Neural cell (in vitro differentiated cells): ENCODE measurements at regions not wholly inside any gene's neighbourhood (a gene's known extent, or its start where the extent isn't known, plus 50 kb on each side); places are given as distances from the start of the nearest gene placed in this dataset.

ENCODE experiments used
- CTCF ChIP-seq: fragments of 450-650 bp; IDR thresholded peaks from 2 replicates; pipeline ENCODE4 v1.5.1; 2014; ENCODE audit warnings: antibody characterized with exemption, mild to moderate bottlenecking, moderate library complexity; ENCODE audit not compliant: poor library complexity, severe bottlenecking
- EP300 ChIP-seq: fragments of 450-650 bp; conservative IDR thresholded peaks from 2 replicates; pipeline ENCODE4 v1.6.1; 2014; ENCODE audit warnings: antibody characterized with exemption, mild to moderate bottlenecking, moderate library complexity; ENCODE audit not compliant: poor library complexity, severe bottlenecking
- EZH2 ChIP-seq: fragments of 200-600, 300-800 bp; shearing (Covaris generic), sonication (generic); IDR thresholded peaks from 2 replicates; pipeline ENCODE4 v1.6.1; 2014; ENCODE audit warnings: antibody characterized with exemption, low read length, borderline replicate concordance, mild to moderate bottlenecking; ENCODE audit not compliant: insufficient read depth, poor library complexity, severe bottlenecking
- POLR2AphosphoS5 ChIP-seq: IDR thresholded peaks from 2 replicates; pipeline ENCODE4 v1.6.1; 2012

- TF ChIP-seq POLR2AphosphoS5: no peak
- TF ChIP-seq CTCF: no peak
- TF ChIP-seq EP300: no peak
- no peak for TF ChIP-seq EZH2
Observed at GRCh38 chr6:137813308-137813970, 53.6 kb upstream of the TNFAIP3 start.
